Gastrocnemius medialis (tissue), 4 donors: ENCODE measurements at regions not wholly inside any gene's neighbourhood (a gene's known extent, or its start where the extent isn't known, plus 50 kb on each side); places are given as distances from the start of the nearest gene placed in this dataset.

Source experiments
- ATAC-seq, 2 donors: fragments of 150-250 bp; one replicate each; pipeline ENCODE4 v1.9.1; 2016
- DNase-seq, 2 donors: peaks; one replicate each; pipeline ENCODE4 v3.0.0-alpha.2; 2019
- H3K27ac ChIP-seq, 4 donors: fragments of 200-600 bp; sonication (generic); 1 replicate in 1 of 4; 2 replicates in 3 of 4; pipeline ENCODE4 v1.5.1; 2016 to 2018; ENCODE audit warnings: mild to moderate bottlenecking in 2 of 4, moderate library complexity in 1 of 4
- H3K27me3 ChIP-seq, 3 donors: fragments of 200-600 bp; sonication (generic) in 2 of 3; 1 replicate in 1 of 3; 2 replicates in 2 of 3; pipeline versions ENCODE4 v1.5.1 to v1.6.0; 2016 to 2019; ENCODE audit warnings: mild to moderate bottlenecking in 1 of 3, moderate library complexity in 1 of 3
- H3K36me3 ChIP-seq, 2 donors: fragments of 200-600 bp; sonication (generic) in 1 of 2; one replicate each; pipeline ENCODE4 v1.5.1; 2017 to 2018
- H3K4me1 ChIP-seq, 2 donors: fragments of 200-600 bp; sonication (generic) in 1 of 2; one replicate each; pipeline ENCODE4 v1.5.1; 2016 to 2017; ENCODE audit warnings: mild to moderate bottlenecking in 2 of 2
- H3K4me3 ChIP-seq, 4 donors: fragments of 200-600 bp; sonication (generic) in 3 of 4; 1 replicate in 1 of 4; 2 replicates in 3 of 4; pipeline ENCODE4 v1.5.1; 2016 to 2019; ENCODE audit warnings: mild to moderate bottlenecking in 2 of 4
- H3K9me3 ChIP-seq, 3 donors: fragments of 200-600 bp; sonication (generic) in 2 of 3; 1 replicate in 1 of 3; 2 replicates in 2 of 3; pipeline ENCODE4 v1.5.1; 2016 to 2019
- CTCF ChIP-seq, 5 experiments: fragments of 450-650 bp in 3 of 5; fragments of 200-600 bp in 2 of 5; sonication (generic) in 2 of 5; IDR thresholded peaks in 4 of 5; conservative IDR thresholded peaks in 1 of 5; 1 replicate in 4 of 5; 2 replicates in 1 of 5; pipeline ENCODE4 v1.5.1; 2016 to 2019; ENCODE audit warnings: antibody characterized with exemption in 5 of 5, mild to moderate bottlenecking in 3 of 5, moderate library complexity in 3 of 5
- POLR2A ChIP-seq, 2 donors: fragments of 450-650 bp; IDR thresholded peaks; one replicate each; pipeline ENCODE4 v1.6.1; 2017; ENCODE audit warnings: antibody characterized with exemption in 2 of 2, mild to moderate bottlenecking in 2 of 2, moderate library complexity in 2 of 2
- in situ Hi-C, 4 donors: fragments of 200-750 bp; cut with MboI; loops; one replicate each; pipeline versions ENCODE4 v1.15.0 to v1.8.0; 2017; ENCODE audit warnings: low sequenced_read_pairs in 4 of 4
- intact Hi-C: fragments of 100-400 bp; cut with DNase I; formaldehyde crosslinking; loops from one replicate; pipeline ENCODE4 v1.15.1; 2023; ENCODE audit warnings: low total_unique reads

- no peaks in the 10 kb centered on the region for H3K4me1 ChIP-seq
- no peaks in the 10 kb centered on the region for H3K36me3 ChIP-seq
- ATAC-seq: no peak
- in situ Hi-C loops: no loop called here
- TF ChIP-seq CTCF (IDR thresholded peaks at IDR 0.05 in 4 of 5, conservative IDR thresholded peaks at IDR 0.05 in 1 of 5) (no peak), POLR2A (IDR thresholded peaks at IDR 0.05) (no peak)
- H3K27ac ChIP-seq: no peak overlapping the region
- H3K4me3 ChIP-seq: no peak overlapping the region
- no peak for DNase-seq
- intact Hi-C loops: no loop called here
- no peaks in the 10 kb centered on the region for H3K27me3 ChIP-seq
- H3K9me3 ChIP-seq: peaks cover 0 to 6% (median 0%) of the 10 kb centered on the region in 3 donors
Observed at GRCh38 chr11:70796648-70797227, 398.4 kb downstream of the CTTN start.

GRCh38 chr11:70798296-70798695, 400.0 kb downstream of the CTTN start:
- H3K27ac ChIP-seq: no peak overlapping the region
- H3K27me3 ChIP-seq: no peaks in the 10 kb centered on the region
- TF ChIP-seq CTCF (IDR thresholded peaks at IDR 0.05 in 4 of 5, conservative IDR thresholded peaks at IDR 0.05 in 1 of 5) (no peak), POLR2A (IDR thresholded peaks at IDR 0.05) (no peak)
- H3K4me3 ChIP-seq: no peak overlapping the region
- no peaks in the 10 kb centered on the region for H3K36me3 ChIP-seq
- H3K9me3 ChIP-seq: peaks cover 0 to 6% (median 0%) of the 10 kb centered on the region in 3 donors
- in situ Hi-C loops (no loop called here), intact Hi-C loops (no loop called here)
- H3K4me1 ChIP-seq: no peaks in the 10 kb centered on the region
- DNase-seq (no peak), ATAC-seq (no peak)

- intact Hi-C loops: no loop called here
- H3K27me3 ChIP-seq: no peaks in the 10 kb centered on the region
- no peaks in the 10 kb centered on the region for H3K9me3 ChIP-seq
- TF ChIP-seq POLR2A (IDR thresholded peaks at IDR 0.05) (no peak), CTCF (IDR thresholded peaks at IDR 0.05 in 4 of 5, conservative IDR thresholded peaks at IDR 0.05 in 1 of 5) (no peak)
- in situ Hi-C loops: no loop called here
- H3K4me3 ChIP-seq: no peak overlapping the region
- H3K36me3 ChIP-seq: no peaks in the 10 kb centered on the region
- no peak overlapping the region for H3K27ac ChIP-seq
- ATAC-seq (no peak), DNase-seq (no peak)
- no peaks in the 10 kb centered on the region for H3K4me1 ChIP-seq
Observed at GRCh38 chr11:70799386-70799785, 401.1 kb downstream of the CTTN start.

DNA sequence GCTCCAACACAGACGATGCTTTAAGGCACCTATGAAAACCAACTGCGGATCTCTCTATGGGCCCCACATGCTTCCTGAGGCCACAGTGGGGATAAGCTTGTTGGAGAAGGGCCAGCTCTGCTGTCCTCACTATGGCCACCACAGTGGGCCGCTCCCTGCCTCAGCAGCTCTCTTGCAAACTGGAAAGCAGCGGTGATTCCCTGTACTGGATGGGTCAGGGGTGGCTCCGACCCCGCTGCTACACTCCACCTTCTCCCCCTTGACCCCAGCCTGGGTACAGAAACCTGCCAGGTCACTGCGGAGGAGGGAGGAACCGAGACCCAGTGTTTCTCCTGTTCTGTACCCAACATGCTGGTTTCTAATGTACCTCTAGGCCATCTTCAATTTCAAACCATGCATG, 403.9 kb downstream of the CTTN start:
- no peaks in the 10 kb centered on the region for H3K36me3 ChIP-seq
- H3K9me3 ChIP-seq: no peaks in the 10 kb centered on the region
- ATAC-seq (no peak), DNase-seq (no peak)
- in situ Hi-C loops (no loop called here), intact Hi-C loops (no loop called here)
- H3K27ac ChIP-seq: no peak overlapping the region
- no peak overlapping the region for H3K4me3 ChIP-seq
- TF ChIP-seq POLR2A (IDR thresholded peaks at IDR 0.05): no peak
- TF ChIP-seq CTCF (IDR thresholded peaks at IDR 0.05 in 4 of 5, conservative IDR thresholded peaks at IDR 0.05 in 1 of 5): no peak
- H3K4me1 ChIP-seq: no peaks in the 10 kb centered on the region
- H3K27me3 ChIP-seq: no peaks in the 10 kb centered on the region
